IPS-15b (cell line): ENCODE measurements at regions not wholly inside any gene's neighbourhood (a gene's known extent, or its start where the extent isn't known, plus 50 kb on each side); places are given as distances from the start of the nearest gene placed in this dataset.

Source experiments
- H3K27me3 ChIP-seq: one replicate; pipeline ENCODE4 v1.6.1; 2013; ENCODE audit warnings: low read length; ENCODE audit not compliant: control insufficient read depth, insufficient read depth
- H3K36me3 ChIP-seq: one replicate; pipeline ENCODE4 v1.6.1; 2013; ENCODE audit warnings: low read length; ENCODE audit not compliant: control insufficient read depth, insufficient read depth
- H3K4me1 ChIP-seq: one replicate; pipeline ENCODE4 v1.6.1; 2013; ENCODE audit warnings: mild to moderate bottlenecking, low read length; ENCODE audit not compliant: control insufficient read depth, insufficient read depth
- H3K4me3 ChIP-seq: one replicate; pipeline ENCODE4 v1.5.1; 2013; ENCODE audit warnings: low read depth, low read length
- H3K9ac ChIP-seq: one replicate; pipeline ENCODE4 v1.6.1; 2013; ENCODE audit warnings: low read depth, mild to moderate bottlenecking, low read length
- H3K9me3 ChIP-seq: one replicate; pipeline ENCODE4 v1.6.1; 2013; ENCODE audit warnings: mild to moderate bottlenecking, low read length; ENCODE audit not compliant: control insufficient read depth, insufficient read depth

- Histone ChIP-seq H3K4me1 (peaks cover 4% of the 10 kb centered on the region), H3K9me3 (no peaks in the 10 kb centered on the region), H3K36me3 (no peaks in the 10 kb centered on the region), H3K27me3 (peaks cover 30% of the 10 kb centered on the region), H3K9ac (no peak overlapping the region), H3K4me3 (no peak overlapping the region)
Measured at GRCh38 chr4:180060159-180060889, 2182.9 kb upstream of the TENM3 start.

GRCh38 chr4:180081072-180081471, 2162.1 kb upstream of the TENM3 start:
- Histone ChIP-seq H3K9ac (no peak overlapping the region), H3K4me3 (no peak overlapping the region), H3K9me3 (no peaks in the 10 kb centered on the region), H3K27me3 (no peaks in the 10 kb centered on the region), H3K36me3 (no peaks in the 10 kb centered on the region), H3K4me1 (peaks cover 6% of the 10 kb centered on the region)

- no peaks in the 10 kb centered on the region for H3K4me1 ChIP-seq
- no peaks in the 10 kb centered on the region for H3K36me3 ChIP-seq
- no peak overlapping the region for H3K9ac ChIP-seq
- no peaks in the 10 kb centered on the region for H3K9me3 ChIP-seq
- no peak overlapping the region for H3K4me3 ChIP-seq
- no peaks in the 10 kb centered on the region for H3K27me3 ChIP-seq
Measured at GRCh38 chr4:180084561-180084960, 2158.6 kb upstream of the TENM3 start.

- H3K36me3 ChIP-seq = no peaks in the 10 kb centered on the region
- no peaks in the 10 kb centered on the region for H3K9me3 ChIP-seq
- H3K4me1 ChIP-seq = no peaks in the 10 kb centered on the region
- no peaks in the 10 kb centered on the region for H3K27me3 ChIP-seq
- no peak overlapping the region for H3K9ac ChIP-seq
- H3K4me3 ChIP-seq = no peak overlapping the region
Measured at GRCh38 chr4:180086480-180087190, 2156.6 kb upstream of the TENM3 start.

GRCh38 chr4:180098586-180098985, 2144.6 kb upstream of the TENM3 start:
- Histone ChIP-seq H3K9ac (no peak overlapping the region), H3K4me1 (peaks cover 2% of the 10 kb centered on the region), H3K4me3 (no peak overlapping the region), H3K9me3 (no peaks in the 10 kb centered on the region), H3K36me3 (no peaks in the 10 kb centered on the region), H3K27me3 (no peaks in the 10 kb centered on the region)

- H3K4me3 ChIP-seq = no peak overlapping the region
Measured at GRCh38 chr4:180099957-180100356, 2143.2 kb upstream of the TENM3 start.

GRCh38 chr4:180100433-180101344, 2142.5 kb upstream of the TENM3 start:
- Histone ChIP-seq H3K36me3 (no peaks in the 10 kb centered on the region), H3K4me3 (no peak overlapping the region), H3K9me3 (no peaks in the 10 kb centered on the region), H3K27me3 (no peaks in the 10 kb centered on the region), H3K9ac (no peak overlapping the region), H3K4me1 (peaks cover 2% of the 10 kb centered on the region)

More at GRCh38 chr4:180099957-180100356, 2143.2 kb upstream of the TENM3 start:
- H3K9ac ChIP-seq = no peak overlapping the region
- peaks cover 2% of the 10 kb centered on the region for H3K4me1 ChIP-seq
- H3K27me3 ChIP-seq = no peaks in the 10 kb centered on the region
- H3K36me3 ChIP-seq = no peaks in the 10 kb centered on the region
- no peaks in the 10 kb centered on the region for H3K9me3 ChIP-seq

- Histone ChIP-seq H3K27me3 (no peaks in the 10 kb centered on the region), H3K9ac (no peak overlapping the region)
Measured at GRCh38 chr4:180101348-180102083, 2141.7 kb upstream of the TENM3 start.

GRCh38 chr4:180103794-180104193, 2139.4 kb upstream of the TENM3 start:
- Histone ChIP-seq H3K9me3 (no peaks in the 10 kb centered on the region), H3K27me3 (no peaks in the 10 kb centered on the region), H3K4me3 (no peak overlapping the region), H3K9ac (no peak overlapping the region), H3K36me3 (no peaks in the 10 kb centered on the region), H3K4me1 (peaks cover 2% of the 10 kb centered on the region)

More at GRCh38 chr4:180101348-180102083, 2141.7 kb upstream of the TENM3 start:
- H3K4me3 ChIP-seq = no peak overlapping the region
- no peaks in the 10 kb centered on the region for H3K36me3 ChIP-seq
- peaks cover 2% of the 10 kb centered on the region for H3K4me1 ChIP-seq
- H3K9me3 ChIP-seq = no peaks in the 10 kb centered on the region

GRCh38 chr4:180105362-180105761, 2137.8 kb upstream of the TENM3 start:
- Histone ChIP-seq H3K36me3 (no peaks in the 10 kb centered on the region), H3K9ac (no peak overlapping the region), H3K27me3 (no peaks in the 10 kb centered on the region), H3K4me1 (no peaks in the 10 kb centered on the region), H3K9me3 (no peaks in the 10 kb centered on the region), H3K4me3 (no peak overlapping the region)

- H3K36me3 ChIP-seq = no peaks in the 10 kb centered on the region
- H3K27me3 ChIP-seq = no peaks in the 10 kb centered on the region
- no peaks in the 10 kb centered on the region for H3K4me1 ChIP-seq
- no peak overlapping the region for H3K9ac ChIP-seq
- H3K9me3 ChIP-seq = no peaks in the 10 kb centered on the region
- H3K4me3 ChIP-seq = no peak overlapping the region
Measured at GRCh38 chr4:180106122-180106521, 2137.1 kb upstream of the TENM3 start.
